TTC549 (cell line): ENCODE measurements at regions not wholly inside any gene's neighbourhood (a gene's known extent, or its start where the extent isn't known, plus 50 kb on each side); places are given as distances from the start of the nearest gene placed in this dataset.
"Not testable (repeated sequence)": the region's sequence is repeated elsewhere in the genome, so short reads cannot be mapped to it uniquely, and the experiment has no call there.

ENCODE experiments used
- FAIRE-seq: peaks from 2 replicates; lab custom pipeline; 2012; peaks lifted over from hg19 to GRCh38; lab: Jason Lieb, UNC

- FAIRE-seq, result no peak
Observed at GRCh38 chr15:35695003-35695402, 149.0 kb upstream of the DPH6 start.

GRCh38 chr15:35696767-35697231, 150.8 kb upstream of the DPH6 start:
- no peak for FAIRE-seq

GRCh38 chr15:35697549-35698299, 151.8 kb upstream of the DPH6 start:
- no peak for FAIRE-seq

- no peak for FAIRE-seq
Observed at GRCh38 chr15:35698331-35698730, 152.4 kb upstream of the DPH6 start.

GRCh38 chr15:35698966-35699575, 153.1 kb upstream of the DPH6 start:
- no peak for FAIRE-seq

GRCh38 chr15:35700091-35700593, 154.2 kb upstream of the DPH6 start:
- not testable (repeated sequence) for FAIRE-seq

GRCh38 chr15:35701402-35702046, 155.6 kb upstream of the DPH6 start:
- no peak for FAIRE-seq

- no peak for FAIRE-seq
Observed at GRCh38 chr15:35702946-35703495, 157.1 kb upstream of the DPH6 start.

- FAIRE-seq, result no peak
Observed at GRCh38 chr15:35705030-35705883, 159.3 kb upstream of the DPH6 start.

- no peak for FAIRE-seq
Observed at GRCh38 chr15:35705884-35706585, 160.1 kb upstream of the DPH6 start.

- no peak for FAIRE-seq
Observed at GRCh38 chr15:35712956-35713355, 167.0 kb upstream of the DPH6 start.

- FAIRE-seq, result no peak
Observed at GRCh38 chr15:35713733-35714132, 167.8 kb upstream of the DPH6 start.

- no peak for FAIRE-seq
Observed at GRCh38 chr15:35717721-35718120, 171.8 kb upstream of the DPH6 start.

- FAIRE-seq, result no peak
Observed at GRCh38 chr15:35720019-35720418, 174.1 kb upstream of the DPH6 start.

- FAIRE-seq, result no peak
Observed at GRCh38 chr15:35720984-35721383, 175.0 kb upstream of the DPH6 start.

- no peak for FAIRE-seq
Observed at GRCh38 chr15:35721751-35722150, 175.8 kb upstream of the DPH6 start.

GRCh38 chr15:35722501-35722900, 176.5 kb upstream of the DPH6 start:
- no peak for FAIRE-seq

GRCh38 chr15:35723120-35723847, 177.3 kb upstream of the DPH6 start:
- FAIRE-seq, result no peak

GRCh38 chr15:35723852-35724251, 177.9 kb upstream of the DPH6 start:
- FAIRE-seq, result no peak

- FAIRE-seq, result no peak
Observed at GRCh38 chr15:35724626-35725025, 178.7 kb upstream of the DPH6 start.

GRCh38 chr15:35725353-35725752, 179.4 kb upstream of the DPH6 start:
- no peak for FAIRE-seq
